ES-I3 (cell line): ENCODE measurements at regions not wholly inside any gene's neighbourhood (a gene's known extent, or its start where the extent isn't known, plus 50 kb on each side); places are given as distances from the start of the nearest gene placed in this dataset.

Source experiments
- H3K36me3 ChIP-seq: 2 replicates; pipeline ENCODE4 v1.6.1; 2013; ENCODE audit warnings: mild to moderate bottlenecking, low read length, control low read depth, moderate library complexity; ENCODE audit not compliant: insufficient read depth
- H3K4me1 ChIP-seq: 2 replicates; pipeline ENCODE4 v1.6.1; 2013; ENCODE audit warnings: mild to moderate bottlenecking, control low read depth, low read length; ENCODE audit not compliant: insufficient read depth
- H3K9ac ChIP-seq: 2 replicates; pipeline ENCODE4 v1.6.1; 2013; ENCODE audit warnings: low read depth, mild to moderate bottlenecking, low read length, moderate library complexity
- H3K9me3 ChIP-seq: 2 replicates; pipeline ENCODE4 v1.6.1; 2013; ENCODE audit warnings: mild to moderate bottlenecking, low read length, moderate library complexity; ENCODE audit not compliant: control insufficient read depth, insufficient read depth

DNA sequence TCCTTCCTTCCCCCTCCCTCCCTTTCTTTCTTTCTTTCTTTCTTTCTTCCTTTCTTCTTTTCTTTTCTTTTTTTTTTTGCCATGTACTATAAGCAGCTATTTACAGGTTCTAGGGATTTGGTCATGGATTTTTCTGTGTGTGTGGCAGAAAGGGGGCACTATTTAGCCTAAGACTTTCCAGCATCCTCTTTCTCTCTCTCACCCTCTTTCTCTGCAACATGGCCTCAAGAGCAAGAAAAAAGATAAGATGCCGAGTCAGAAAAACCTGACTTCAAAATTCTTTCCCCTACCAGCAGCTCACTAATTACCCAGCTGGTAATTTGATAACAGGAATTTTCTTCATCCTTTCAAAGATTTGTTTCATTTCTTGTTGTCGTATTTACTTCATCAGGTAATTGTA, 458.3 kb upstream of the ADAMTS5 start:
- no peaks in the 10 kb centered on the region for H3K36me3 ChIP-seq
- H3K4me1 ChIP-seq, result peaks cover 24% of the 10 kb centered on the region
- H3K9ac ChIP-seq, result no peak overlapping the region
- no peaks in the 10 kb centered on the region for H3K9me3 ChIP-seq

DNA sequence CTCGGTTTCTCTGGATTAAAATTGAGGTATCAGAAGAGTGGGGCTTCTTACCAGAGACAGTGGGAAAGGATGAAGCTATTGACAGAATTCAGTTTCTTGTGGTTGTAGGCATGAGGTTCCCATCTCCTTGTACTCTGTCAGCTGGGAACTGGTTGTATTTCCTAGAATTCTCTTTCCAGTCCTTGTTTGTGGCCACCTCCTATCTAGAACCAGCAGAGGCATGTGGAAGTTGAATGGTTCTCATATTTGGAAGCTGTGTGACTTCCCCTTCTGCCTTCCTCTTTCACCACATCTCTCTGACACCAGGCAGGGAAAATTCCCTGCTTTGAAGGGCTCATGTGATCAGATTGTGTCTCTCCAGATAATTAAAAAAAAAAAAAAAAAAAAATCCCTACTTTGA, 457.7 kb upstream of the ADAMTS5 start:
- Histone ChIP-seq H3K9me3 (no peaks in the 10 kb centered on the region), H3K9ac (no peak overlapping the region), H3K4me1 (peaks cover 24% of the 10 kb centered on the region), H3K36me3 (no peaks in the 10 kb centered on the region)

DNA sequence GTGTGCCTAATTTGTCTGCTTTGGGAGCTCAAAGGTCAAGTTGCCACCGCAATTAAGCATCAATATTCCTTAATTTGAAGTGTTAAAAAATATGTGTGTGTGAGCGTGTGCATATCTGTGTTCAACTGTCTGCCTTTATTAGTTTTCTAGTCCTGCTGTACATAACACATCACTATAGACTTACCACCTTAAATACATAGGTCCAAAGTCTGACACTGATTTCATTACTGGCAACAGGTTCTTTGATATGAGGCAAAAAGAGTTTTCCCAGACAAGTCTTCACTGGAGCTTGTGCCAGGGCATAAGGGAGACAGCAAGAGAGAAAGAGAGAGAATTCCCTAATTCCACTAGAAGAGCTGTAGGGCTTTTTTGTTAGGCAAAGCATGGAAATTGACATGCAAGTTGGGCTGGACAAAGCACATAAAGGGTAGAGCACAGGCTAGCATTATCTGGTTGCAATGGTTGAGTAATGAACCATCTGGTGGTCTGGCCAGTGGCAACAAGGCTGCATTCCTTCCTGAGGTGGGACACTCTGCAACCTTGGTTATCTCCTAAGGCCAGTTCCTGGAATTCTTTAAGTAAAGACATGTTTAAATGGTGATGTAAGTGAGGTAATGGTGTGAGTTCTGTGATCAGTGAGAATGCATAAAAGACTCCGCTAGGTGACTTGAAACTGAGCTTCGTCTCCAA, 457.2 kb upstream of the ADAMTS5 start:
- Histone ChIP-seq H3K9ac (no peak overlapping the region), H3K36me3 (no peaks in the 10 kb centered on the region), H3K4me1 (peaks cover 24% of the 10 kb centered on the region), H3K9me3 (no peaks in the 10 kb centered on the region)

DNA sequence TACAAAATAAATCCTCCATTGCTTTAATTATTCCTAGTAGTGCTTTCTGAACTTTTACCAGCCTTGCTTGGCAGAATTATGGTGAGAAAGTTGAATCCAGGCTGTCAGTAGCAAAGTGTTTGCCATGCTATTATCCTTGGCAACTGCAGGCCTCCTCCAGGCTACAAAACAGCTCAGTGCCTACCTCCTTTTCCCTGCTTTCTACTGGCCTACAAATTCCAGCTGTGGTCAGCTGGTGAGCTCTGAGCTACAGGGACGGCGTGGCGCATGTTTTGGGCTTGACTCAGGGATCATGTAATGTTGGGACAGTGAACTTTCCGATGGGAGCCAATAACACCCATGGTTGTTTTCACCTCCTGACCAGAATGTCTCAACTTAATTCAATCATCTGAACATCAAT, 456.1 kb upstream of the ADAMTS5 start:
- Histone ChIP-seq H3K9me3 (no peaks in the 10 kb centered on the region), H3K36me3 (no peaks in the 10 kb centered on the region), H3K9ac (no peak overlapping the region)

DNA sequence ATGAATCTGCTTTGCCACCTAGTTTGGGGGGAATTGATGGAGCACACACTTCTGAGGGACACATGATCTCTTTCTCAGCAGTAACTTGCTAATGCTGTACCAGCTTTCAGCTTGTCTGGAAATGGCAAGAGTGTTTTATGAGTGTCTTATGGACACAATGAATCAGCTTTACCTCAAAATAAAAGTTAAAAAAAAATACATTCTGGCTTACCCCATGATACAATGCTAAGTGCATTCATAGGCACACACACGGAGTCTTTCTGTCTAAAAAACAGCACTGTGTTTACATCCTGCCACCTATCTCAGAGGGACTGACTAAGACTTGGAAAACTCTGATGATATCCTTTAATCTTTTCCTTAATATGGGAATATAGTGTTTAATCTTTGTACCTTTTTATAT, 455.5 kb upstream of the ADAMTS5 start:
- no peaks in the 10 kb centered on the region for H3K36me3 ChIP-seq
- no peaks in the 10 kb centered on the region for H3K9me3 ChIP-seq
- H3K9ac ChIP-seq, result no peak overlapping the region
- H3K4me1 ChIP-seq, result peaks cover 24% of the 10 kb centered on the region

More for the DNA sequence above, 456.1 kb upstream of the ADAMTS5 start:
- H3K4me1 ChIP-seq, result peaks cover 24% of the 10 kb centered on the region

DNA sequence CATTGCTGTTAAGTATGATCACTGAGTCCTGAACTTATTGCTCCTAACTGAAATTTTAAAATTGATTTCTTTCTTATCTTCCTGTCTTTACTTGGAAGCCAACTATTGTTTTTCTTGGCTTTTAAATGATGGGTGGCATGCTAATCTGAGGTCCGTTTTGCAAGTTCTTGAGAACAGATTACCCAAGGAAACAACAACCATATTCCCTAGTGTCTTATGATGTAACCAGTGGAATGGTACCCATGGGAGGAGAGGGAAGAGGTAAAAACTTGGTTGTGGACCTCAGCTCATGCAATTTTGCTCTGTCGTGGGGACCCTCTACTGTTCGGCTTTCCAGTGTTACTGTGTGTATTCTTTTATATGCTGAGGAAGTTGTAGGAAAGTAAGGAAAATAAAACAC, 454.8 kb upstream of the ADAMTS5 start:
- no peaks in the 10 kb centered on the region for H3K9me3 ChIP-seq
- no peak overlapping the region for H3K9ac ChIP-seq

DNA sequence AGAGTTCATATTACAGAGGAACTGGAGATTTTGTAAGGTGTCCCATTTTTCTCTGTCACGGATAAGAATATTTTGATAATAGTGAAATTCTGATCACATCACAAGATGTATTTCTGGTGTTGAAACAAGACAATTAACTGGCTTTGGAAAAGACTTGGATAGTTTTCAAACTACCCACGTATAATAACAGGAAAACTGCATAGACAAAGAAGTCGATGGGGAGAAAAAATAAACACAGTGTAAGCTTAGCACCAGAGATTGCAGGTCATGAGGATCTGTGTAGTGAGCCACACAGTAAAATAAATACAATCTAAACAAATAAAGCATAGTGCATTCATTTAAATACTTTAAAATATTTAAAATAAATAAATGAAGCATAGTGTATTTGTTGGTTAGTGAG, 452.3 kb upstream of the ADAMTS5 start:
- Histone ChIP-seq H3K36me3 (no peaks in the 10 kb centered on the region), H3K4me1 (peaks cover 13% of the 10 kb centered on the region), H3K9me3 (no peaks in the 10 kb centered on the region), H3K9ac (no peak overlapping the region)

More for the DNA sequence above, 454.8 kb upstream of the ADAMTS5 start:
- peaks cover 24% of the 10 kb centered on the region for H3K4me1 ChIP-seq
- H3K36me3 ChIP-seq, result no peaks in the 10 kb centered on the region

DNA sequence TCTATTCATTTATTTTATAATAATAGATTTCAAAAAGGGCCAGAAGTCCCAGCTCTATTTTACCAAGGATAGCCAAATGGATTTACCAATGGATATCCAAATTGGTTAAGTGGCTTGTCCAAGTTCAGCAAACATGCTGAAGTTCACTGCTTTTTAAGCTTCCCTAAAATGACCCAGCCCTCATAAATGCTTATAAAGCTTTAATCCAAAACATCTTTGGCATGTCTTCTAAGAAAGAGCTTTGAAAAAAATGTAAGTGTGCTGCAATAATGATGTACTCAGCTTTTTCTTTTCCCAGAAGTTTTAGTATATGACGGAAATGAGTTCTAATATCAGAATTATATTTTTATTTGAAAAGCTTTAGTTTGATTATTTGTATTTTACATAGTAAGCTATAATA, 451.5 kb upstream of the ADAMTS5 start:
- H3K36me3 ChIP-seq, result no peaks in the 10 kb centered on the region
- H3K9ac ChIP-seq, result no peak overlapping the region
- H3K9me3 ChIP-seq, result no peaks in the 10 kb centered on the region
- H3K4me1 ChIP-seq, result peaks cover 5% of the 10 kb centered on the region

DNA sequence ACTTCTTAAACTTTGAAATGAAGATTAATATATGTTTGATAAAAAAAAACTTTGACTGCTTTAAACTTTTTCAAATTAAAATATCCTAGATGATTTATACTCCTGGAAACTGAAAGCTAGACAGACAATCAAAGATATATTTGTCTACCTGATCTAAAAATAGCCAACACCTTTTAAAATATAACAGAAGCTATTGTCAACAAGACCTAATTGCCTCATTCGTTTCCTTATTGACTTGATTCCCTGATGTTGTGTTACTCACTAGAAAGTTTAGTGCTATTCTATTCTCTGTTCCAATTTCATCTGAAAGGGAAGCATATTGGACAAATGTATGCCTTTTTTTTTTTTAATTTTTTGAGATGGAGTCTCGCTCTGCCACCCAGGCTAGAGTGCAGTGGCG, 445.6 kb upstream of the ADAMTS5 start:
- no peaks in the 10 kb centered on the region for H3K36me3 ChIP-seq
- no peak overlapping the region for H3K9ac ChIP-seq
- no peaks in the 10 kb centered on the region; the same call in 1 of the 2 replicates for H3K4me1 ChIP-seq
- no peaks in the 10 kb centered on the region for H3K9me3 ChIP-seq

DNA sequence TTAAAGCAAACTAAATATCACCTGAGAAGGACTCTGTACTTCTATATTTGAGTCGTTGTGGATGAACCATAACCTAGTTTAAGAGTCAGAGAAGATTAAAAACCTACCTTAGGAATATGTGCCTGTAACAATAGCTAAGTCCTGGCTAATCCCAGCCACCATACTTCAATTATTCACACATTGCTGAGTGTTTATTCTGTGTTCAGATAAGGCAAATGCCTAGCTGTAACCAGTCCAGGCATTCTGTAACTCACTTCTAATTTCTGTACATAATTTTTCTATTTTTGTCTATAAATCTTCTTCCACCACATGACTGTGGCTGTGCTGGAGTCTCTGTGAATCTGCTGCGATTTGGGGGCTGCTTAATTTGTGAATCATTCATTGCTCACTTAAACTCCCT, 441.9 kb upstream of the ADAMTS5 start:
- H3K9me3 ChIP-seq, result no peaks in the 10 kb centered on the region
- no peaks in the 10 kb centered on the region; the same call in 1 of the 2 replicates for H3K4me1 ChIP-seq
- no peak overlapping the region for H3K9ac ChIP-seq
- no peaks in the 10 kb centered on the region for H3K36me3 ChIP-seq

DNA sequence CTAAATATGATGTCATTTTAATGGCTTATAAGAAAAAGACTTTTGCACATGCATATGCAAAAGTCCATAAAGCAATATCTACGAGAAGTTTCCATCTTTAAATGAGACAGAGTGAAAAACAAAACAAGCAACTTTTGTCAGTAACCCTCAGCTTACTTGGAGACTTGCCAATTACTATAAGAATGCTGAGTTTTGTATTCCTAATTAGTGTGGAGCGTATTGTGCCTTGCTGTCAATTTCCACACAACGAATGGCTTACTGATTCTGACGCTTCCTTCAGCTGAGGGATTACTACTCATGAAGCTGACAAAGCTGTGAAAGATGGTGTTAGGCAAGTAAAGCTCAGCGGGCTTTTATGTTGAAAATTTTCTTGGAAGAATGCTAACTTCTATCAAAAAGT, 440.4 kb upstream of the ADAMTS5 start:
- H3K9ac ChIP-seq, result no peak overlapping the region
- no peaks in the 10 kb centered on the region for H3K9me3 ChIP-seq
- H3K36me3 ChIP-seq, result no peaks in the 10 kb centered on the region
- H3K4me1 ChIP-seq, result no peaks in the 10 kb centered on the region; the same call in 1 of the 2 replicates

DNA sequence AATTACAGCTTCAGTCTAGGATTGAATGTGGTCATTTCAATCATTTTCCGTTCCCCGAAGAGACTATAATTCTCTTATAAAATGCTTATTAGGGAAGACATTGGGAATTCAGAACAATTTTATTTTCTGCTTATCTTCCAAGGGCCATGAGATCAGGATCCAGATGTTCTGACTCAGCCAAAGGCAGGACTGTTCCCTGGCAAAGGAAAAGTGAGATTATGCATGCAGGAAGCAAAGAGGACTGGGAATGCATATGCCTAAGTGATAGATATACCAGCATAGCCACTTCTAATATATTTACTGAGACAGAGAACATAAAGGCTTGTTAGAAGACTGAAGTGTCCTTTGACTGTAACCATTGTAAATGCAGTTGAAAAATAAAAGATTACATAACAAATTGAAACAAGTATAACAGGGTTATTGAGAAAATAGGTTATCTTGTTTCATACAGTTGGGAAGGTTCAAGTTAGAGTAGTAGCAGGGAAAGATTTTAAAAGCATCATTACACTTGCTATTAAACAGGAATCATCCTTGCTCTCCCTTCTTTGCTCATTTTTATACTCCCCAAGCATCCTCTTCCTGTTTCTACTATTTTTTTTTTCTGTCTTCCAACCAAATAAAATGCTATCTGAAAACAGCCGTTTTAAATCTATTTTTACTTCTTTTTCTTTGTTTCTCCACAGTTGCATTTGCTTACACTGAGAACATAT, 439.6 kb upstream of the ADAMTS5 start:
- no peaks in the 10 kb centered on the region for H3K36me3 ChIP-seq
- H3K9me3 ChIP-seq, result no peaks in the 10 kb centered on the region
- no peaks in the 10 kb centered on the region; the same call in 1 of the 2 replicates for H3K4me1 ChIP-seq
- H3K9ac ChIP-seq, result no peak overlapping the region

DNA sequence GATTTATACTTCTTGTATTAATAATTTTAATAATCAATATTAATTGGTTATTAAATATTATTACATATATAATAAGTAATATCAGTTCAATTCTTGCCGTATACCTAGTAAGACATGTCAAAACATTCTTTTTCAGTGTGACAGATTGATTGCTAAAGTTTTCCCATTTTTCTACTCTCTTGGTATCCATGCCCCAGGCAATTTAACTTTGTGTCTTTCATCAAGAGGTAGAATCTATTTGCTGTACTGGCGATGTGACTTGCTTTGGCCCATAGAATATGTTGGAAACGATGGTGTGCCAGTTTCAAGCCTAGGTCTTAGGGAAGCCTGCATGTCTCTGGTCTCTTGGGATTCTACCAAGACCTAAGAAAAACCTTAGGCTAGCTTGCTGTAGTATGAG, 436.1 kb upstream of the ADAMTS5 start:
- H3K9me3 ChIP-seq, result no peaks in the 10 kb centered on the region
- H3K36me3 ChIP-seq, result no peaks in the 10 kb centered on the region
- H3K4me1 ChIP-seq, result no peaks in the 10 kb centered on the region; the same call in 1 of the 2 replicates
- H3K9ac ChIP-seq, result no peak overlapping the region

DNA sequence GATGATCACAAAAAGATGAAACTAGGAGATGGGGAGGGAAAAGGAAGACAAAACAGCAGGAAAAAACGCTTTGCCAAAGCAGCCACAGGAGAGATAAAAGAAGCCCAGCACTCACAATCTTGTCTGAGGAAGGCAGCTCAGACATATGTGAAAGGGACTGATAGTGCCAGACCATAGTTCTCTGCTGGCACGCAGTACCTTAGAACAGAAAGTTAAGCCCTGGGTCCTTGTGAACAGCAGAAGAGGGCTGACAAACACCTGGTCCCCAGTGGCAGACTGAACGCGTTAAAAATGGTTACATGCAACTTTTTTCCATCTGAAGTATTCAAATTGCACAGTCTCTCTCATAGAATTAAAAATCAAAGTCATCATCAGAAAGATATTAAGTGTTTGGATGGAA, 433.2 kb upstream of the ADAMTS5 start:
- Histone ChIP-seq H3K4me1 (no peaks in the 10 kb centered on the region), H3K36me3 (no peaks in the 10 kb centered on the region), H3K9me3 (no peaks in the 10 kb centered on the region), H3K9ac (no peak overlapping the region)

DNA sequence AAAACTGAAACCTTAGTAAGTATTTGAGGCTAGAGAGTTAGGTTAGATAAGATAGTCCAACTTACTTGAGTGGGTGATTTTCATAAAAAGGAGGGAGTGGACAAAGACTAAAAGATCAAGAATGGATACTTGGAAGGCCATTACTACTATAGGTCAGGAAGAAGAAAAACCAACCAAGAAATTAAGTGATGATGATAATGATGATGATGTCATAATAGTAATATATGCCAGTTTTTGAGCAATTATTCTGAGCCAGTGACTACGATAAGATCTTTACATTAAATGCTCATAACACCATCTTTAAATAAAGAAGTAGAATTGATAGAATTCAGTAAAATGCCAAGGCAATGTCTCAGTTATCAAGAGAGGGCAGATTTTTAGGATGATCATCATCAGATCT, 430.7 kb upstream of the ADAMTS5 start:
- H3K9ac ChIP-seq, result no peak overlapping the region
- no peaks in the 10 kb centered on the region for H3K36me3 ChIP-seq
- H3K9me3 ChIP-seq, result no peaks in the 10 kb centered on the region
- no peaks in the 10 kb centered on the region for H3K4me1 ChIP-seq
